H1 (cell line): ENCODE measurements at regions not wholly inside any gene's neighbourhood (a gene's known extent, or its start where the extent isn't known, plus 50 kb on each side); places are given as distances from the start of the nearest gene placed in this dataset.

Experiments
- CTCF ChIA-PET: fragments of 300-600 bp; sonication (Branson Sonifier 250); formaldehyde crosslinking; loops from one replicate; lab custom pipeline; 2021; ENCODE audit not compliant: partially characterized antibody; lab: Charles Lee
- POLR2A ChIA-PET: fragments of 300-600 bp; sonication (Branson Sonifier 250); formaldehyde crosslinking; loops from one replicate; lab custom pipeline; 2021; ENCODE audit warnings: inconsistent platforms; ENCODE audit not compliant: partially characterized antibody; lab: Charles Lee
- DNase-seq, 2 experiments: peaks; one replicate each; pipeline versions ENCODE4 v3.0.0 to v3.0.0-alpha.2; 2010 to 2022; ENCODE audit warnings: low spot score in 2 of 2, low read depth in 1 of 2, mixed read lengths in 1 of 2
- FAIRE-seq: peaks from 2 replicates; lab custom pipeline; 2011; peaks lifted over from hg19 to GRCh38; lab: Jason Lieb, UNC
- H2AFZ ChIP-seq: 2 replicates; pipeline ENCODE4 v1.8.1; 2012; ENCODE audit warnings: low read length, inconsistent platforms
- H2AK5ac ChIP-seq: 2 replicates; pipeline ENCODE4 v1.6.1; 2013; ENCODE audit warnings: low read depth, low read length
- H2BK120ac ChIP-seq: replicated peaks from 2 replicates; pipeline ENCODE3; 2013; ENCODE audit warnings: low read depth, low read length, inconsistent platforms
- H2BK12ac ChIP-seq: 2 replicates; pipeline ENCODE4 v1.6.1; 2013; ENCODE audit warnings: low read depth, low read length
- H2BK15ac ChIP-seq: 2 replicates; pipeline ENCODE4 v1.6.1; 2013; ENCODE audit warnings: low read length
- H2BK20ac ChIP-seq: 2 replicates; pipeline ENCODE4 v1.6.1; 2013; ENCODE audit warnings: low read length
- H2BK5ac ChIP-seq: 2 replicates; pipeline ENCODE4 v1.6.1; 2013; ENCODE audit warnings: low read depth, low read length
- H3K14ac ChIP-seq: 2 replicates; pipeline ENCODE4 v1.6.1; 2013; ENCODE audit warnings: inconsistent platforms; ENCODE audit not compliant: insufficient read length
- H3K18ac ChIP-seq: 2 replicates; pipeline ENCODE4 v1.6.1; 2013; ENCODE audit warnings: low read length; ENCODE audit errors: extremely low read depth
- H3K23ac ChIP-seq: 2 replicates; pipeline ENCODE4 v1.6.1; 2013; ENCODE audit warnings: inconsistent platforms; ENCODE audit not compliant: insufficient read length
- H3K23me2 ChIP-seq: 2 replicates; pipeline ENCODE4 v1.6.1; 2013; ENCODE audit warnings: low read depth, low read length
- H3K27ac ChIP-seq: 2 replicates; pipeline ENCODE4 v1.6.1; 2011; ENCODE audit warnings: low read depth, low read length, inconsistent platforms
- H3K27me3 ChIP-seq, 4 experiments: replicated peaks in 1 of 4; 1 replicate in 1 of 4; 2 replicates in 3 of 4; pipeline versions ENCODE4 v1.6.1 to v1.8.1; 2011 to 2013; ENCODE audit warnings: low read length in 3 of 4, mild to moderate bottlenecking in 3 of 4, inconsistent platforms in 2 of 4, mixed read lengths in 2 of 4, moderate library complexity in 1 of 4; ENCODE audit not compliant: control insufficient read depth in 3 of 4, insufficient read depth in 3 of 4; ENCODE audit errors: extremely low read depth in 1 of 4
- H3K36me3 ChIP-seq, 4 experiments: 2 replicates each; pipeline versions ENCODE4 v1.6.1 to v1.8.1; 2011 to 2013; ENCODE audit warnings: mild to moderate bottlenecking in 4 of 4, low read length in 3 of 4, moderate library complexity in 2 of 4, control low read depth in 1 of 4, inconsistent platforms in 1 of 4; ENCODE audit not compliant: insufficient read depth in 4 of 4, control insufficient read depth in 2 of 4
- H3K4ac ChIP-seq: replicated peaks from 2 replicates; pipeline ENCODE3; 2013; ENCODE audit warnings: low read length, low read depth, mixed read lengths, inconsistent platforms; ENCODE audit not compliant: insufficient read length
- H3K4me1 ChIP-seq, 4 experiments: replicated peaks in 1 of 4; 1 replicate in 1 of 4; 2 replicates in 3 of 4; pipeline versions ENCODE4 v1.6.1 to v1.8.1; 2011 to 2013; ENCODE audit warnings: low read length in 3 of 4, inconsistent platforms in 2 of 4, mixed read lengths in 1 of 4; ENCODE audit not compliant: insufficient read depth in 4 of 4, control insufficient read depth in 3 of 4
- H3K4me2 ChIP-seq, 2 experiments: 2 replicates each; pipeline versions ENCODE4 v1.6.1 to v1.8.1; 2011 to 2013; ENCODE audit warnings: low read depth in 2 of 2, low read length in 2 of 2, control low read depth in 1 of 2, inconsistent platforms in 1 of 2, mild to moderate bottlenecking in 1 of 2; ENCODE audit not compliant: insufficient read depth in 1 of 2
- H3K4me3 ChIP-seq, 4 experiments: fragments of 200-600, 300-600 bp in 1 of 4; sonication (generic), shearing (Covaris generic), sonication (Bioruptor Twin) in 1 of 4; 2 replicates each; pipeline versions ENCODE4 v1.5.1 to v1.8.1; 2011 to 2016; ENCODE audit warnings: low read length in 4 of 4, low read depth in 3 of 4, control low read depth in 2 of 4, inconsistent platforms in 2 of 4, mild to moderate bottlenecking in 2 of 4, mixed read lengths in 1 of 4, moderate library complexity in 1 of 4; ENCODE audit not compliant: insufficient read depth in 2 of 4; ENCODE audit errors: extremely low read depth in 1 of 4
- H3K56ac ChIP-seq: replicated peaks from 2 replicates; pipeline ENCODE3; 2013; ENCODE audit warnings: low read depth, mild to moderate bottlenecking, mixed read lengths, low read length, inconsistent platforms; ENCODE audit not compliant: insufficient read length
- H3K79me1 ChIP-seq: 2 replicates; pipeline ENCODE4 v1.6.1; 2013; ENCODE audit warnings: low read depth, low read length, control low read depth
- H3K79me2 ChIP-seq, 2 experiments: 2 replicates each; pipeline versions ENCODE4 v1.6.1 to v1.8.1; 2012 to 2013; ENCODE audit warnings: low read length in 2 of 2, mild to moderate bottlenecking in 2 of 2, inconsistent platforms in 1 of 2; ENCODE audit not compliant: insufficient read depth in 2 of 2, control insufficient read depth in 1 of 2
- H3K9ac ChIP-seq, 4 experiments: replicated peaks in 1 of 4; 1 replicate in 1 of 4; 2 replicates in 3 of 4; pipeline versions ENCODE4 v1.6.1 to v1.8.1; 2011 to 2013; ENCODE audit warnings: low read depth in 3 of 4, low read length in 3 of 4, control low read depth in 2 of 4, mild to moderate bottlenecking in 2 of 4, moderate library complexity in 2 of 4, inconsistent platforms in 1 of 4; ENCODE audit errors: extremely low read depth in 1 of 4
- H3K9me3 ChIP-seq, 2 experiments: 2 replicates each; pipeline versions ENCODE4 v1.6.1 to v1.8.1; 2012 to 2013; ENCODE audit warnings: mild to moderate bottlenecking in 2 of 2, moderate library complexity in 2 of 2, control low read depth in 1 of 2, inconsistent platforms in 1 of 2, low read depth in 1 of 2, low read length in 1 of 2, mixed read lengths in 1 of 2; ENCODE audit not compliant: insufficient read depth in 2 of 2
- H4K20me1 ChIP-seq, 2 experiments: replicated peaks in 1 of 2; 2 replicates each; pipeline versions ENCODE3 to v1.8.1; 2011 to 2013; ENCODE audit warnings: inconsistent platforms in 2 of 2, low read length in 2 of 2, mild to moderate bottlenecking in 1 of 2; ENCODE audit not compliant: insufficient read depth in 2 of 2, control insufficient read depth in 1 of 2
- H4K5ac ChIP-seq: 2 replicates; pipeline ENCODE4 v1.6.1; 2013; ENCODE audit warnings: low read length, low read depth, mixed read lengths, inconsistent platforms; ENCODE audit not compliant: insufficient read length
- H4K8ac ChIP-seq: 2 replicates; pipeline ENCODE4 v1.8.0; 2013; ENCODE audit warnings: mild to moderate bottlenecking, moderate library complexity, low read length, inconsistent platforms; ENCODE audit not compliant: insufficient read depth; ENCODE audit errors: extremely low read depth
- H4K91ac ChIP-seq: replicated peaks from 2 replicates; pipeline ENCODE3; 2013; ENCODE audit warnings: low read length, mixed read lengths, inconsistent platforms; ENCODE audit not compliant: insufficient read length
- ATF3 ChIP-seq: IDR thresholded peaks from 2 replicates; pipeline ENCODE4 v1.6.1; 2011; ENCODE audit warnings: low read depth, mild to moderate bottlenecking, low read length; ENCODE audit not compliant: insufficient read depth
- FOSL1 ChIP-seq: IDR thresholded peaks from 2 replicates; pipeline ENCODE4 v1.6.1; 2011; ENCODE audit warnings: mild to moderate bottlenecking, low read depth, low read length, moderate library complexity; ENCODE audit not compliant: insufficient read depth
- POLR2A ChIP-seq, 2 experiments: IDR thresholded peaks; 1 replicate in 1 of 2; 2 replicates in 1 of 2; pipeline ENCODE4 v1.6.1; 2011; ENCODE audit warnings: low read depth in 2 of 2, low read length in 2 of 2, mild to moderate bottlenecking in 2 of 2; ENCODE audit errors: control extremely low read depth in 1 of 2
- POLR2AphosphoS5 ChIP-seq: IDR thresholded peaks from 2 replicates; pipeline ENCODE4 v1.6.1; 2011; ENCODE audit warnings: low read depth, low read length
- RFX5 ChIP-seq: IDR thresholded peaks from 2 replicates; pipeline ENCODE4 v1.6.1; 2011; ENCODE audit warnings: low read depth, low read length, improper control_type of control experiment, borderline replicate concordance
- WGBS, 2 experiments: shearing (Covaris generic) in 1 of 2; methylation state at CpG; one replicate each; pipeline versions ENCODE4 v1.1.6 to v1.1.7; 2013 to 2015; ENCODE audit warnings: low lambda C conversion rate in 2 of 2, mixed read lengths in 2 of 2, inconsistent platforms in 1 of 2, low coverage in 1 of 2, missing lambda C conversion rate in 1 of 2; ENCODE audit not compliant: insufficient replicate concordance in 2 of 2, insufficient coverage in 1 of 2, insufficient read length in 1 of 2; ENCODE audit errors: extremely low coverage in 1 of 2, missing lambda C conversion rate in 1 of 2; 5-methylcytosine and 5-hydroxymethylcytosine counted together

DNA sequence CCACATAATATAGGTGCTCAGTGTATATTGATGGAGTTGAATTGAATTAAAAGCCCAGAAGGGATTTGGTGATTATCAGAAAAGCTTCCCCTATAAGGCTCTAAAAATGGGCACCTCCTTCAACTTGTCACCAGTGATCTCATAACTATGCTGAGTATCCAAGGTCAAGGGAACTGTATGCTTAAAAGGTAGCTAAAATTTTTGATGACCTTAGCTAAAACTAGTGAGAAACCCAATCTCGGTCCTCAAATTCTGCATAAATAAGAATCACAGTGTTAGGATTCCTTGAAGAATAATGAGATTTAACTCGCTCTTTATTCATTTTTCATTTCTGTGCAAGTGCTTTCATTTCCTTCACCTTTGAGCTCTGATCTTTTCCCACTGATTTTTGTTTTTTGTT, 87.7 kb upstream of the AP1S2 start:
- Histone ChIP-seq H4K8ac (no peak overlapping the region), H4K5ac (no peak overlapping the region), H3K18ac (no peak overlapping the region), H3K14ac (no peak overlapping the region), H3K79me2 (no peaks in the 10 kb centered on the region), H3K79me1 (no peaks in the 10 kb centered on the region), H4K91ac (no peak overlapping the region), H3K23ac (no peak overlapping the region), H3K4ac (no peak overlapping the region), H3K23me2 (no peaks in the 10 kb centered on the region), H2BK15ac (no peak overlapping the region), H2BK20ac (no peak overlapping the region), H3K4me3 (no peak overlapping the region), H3K27ac (no peak overlapping the region), H2BK12ac (no peak overlapping the region), H3K9ac (no peak overlapping the region), H4K20me1 (no peaks in the 10 kb centered on the region), H2AFZ (no peak overlapping the region), H3K56ac (no peak overlapping the region), H2AK5ac (no peak overlapping the region), H2BK5ac (no peak overlapping the region), H3K27me3 (no peaks in the 10 kb centered on the region), H3K36me3 (no peaks in the 10 kb centered on the region), H2BK120ac (no peak overlapping the region), H3K4me1 (peaks cover 0 to 5% (median 4%) of the 10 kb centered on the region in 4 experiments; a peak in 4 of 7 replicates), H3K4me2 (no peak overlapping the region), H3K9me3 (no peaks in the 10 kb centered on the region)
- CTCF ChIA-PET = interaction anchor here (1.2 kb wide), 1 partner anchor 270 kb away, joined by 3 read pairs; no protein-coding TSS in a partner anchor
- POLR2A ChIA-PET = no interaction called here
- DNase-seq (no peak), FAIRE-seq (no peak)
- no peak for TF ChIP-seq POLR2A (IDR thresholded peaks at IDR 0.05; ENCODE audit: control extremely low read depth in 1 of 2, low read depth in 2 of 2, low read length in 2 of 2)
- TF ChIP-seq POLR2AphosphoS5 = no peak
- TF ChIP-seq FOSL1 = no peak
- no peak for TF ChIP-seq RFX5
- no peak for TF ChIP-seq ATF3
- WGBS, 2 experiments = 85% methylated on average over 2 of the region's 2 CpGs; no CpG with 5 or more reads in 1 of the 2 experiments
